ENCODE measurements at regions not wholly inside any gene's neighbourhood (a gene's known extent, or its start where the extent isn't known, plus 50 kb on each side); places are given as distances from the start of the nearest gene placed in this dataset.

DNA sequence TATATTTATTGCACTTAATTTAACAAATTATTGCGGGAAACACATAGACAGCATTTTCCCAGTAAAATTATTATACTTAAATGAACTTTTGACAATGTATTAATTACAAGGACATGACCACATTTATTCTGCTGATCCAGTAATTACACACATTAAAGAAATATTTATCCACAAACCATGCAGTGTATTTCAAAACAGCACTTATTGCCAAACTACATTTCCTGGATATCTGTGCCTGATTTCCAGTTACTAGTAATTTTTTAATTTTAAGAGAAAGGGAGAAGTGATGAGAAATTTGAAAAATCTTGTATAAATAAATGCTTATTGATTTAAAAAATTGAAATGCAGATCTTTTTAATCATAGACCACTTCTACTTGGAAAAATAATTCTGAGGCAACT lies 1458.7 kb upstream of the ACVR2A start:
- no peaks in the 10 kb centered on the region for H3K4me1 ChIP-seq (ENCODE audit: insufficient read depth, low read length)
- no peak overlapping the region for H3K4me3 Mint-ChIP-seq
- no peaks in the 10 kb centered on the region for H3K36me3 Mint-ChIP-seq (ENCODE audit: low read depth)
- H3K4me3 ChIP-seq (ENCODE audit: low read length), result no peak overlapping the region
- TF ChIP-seq, protein P1, sequence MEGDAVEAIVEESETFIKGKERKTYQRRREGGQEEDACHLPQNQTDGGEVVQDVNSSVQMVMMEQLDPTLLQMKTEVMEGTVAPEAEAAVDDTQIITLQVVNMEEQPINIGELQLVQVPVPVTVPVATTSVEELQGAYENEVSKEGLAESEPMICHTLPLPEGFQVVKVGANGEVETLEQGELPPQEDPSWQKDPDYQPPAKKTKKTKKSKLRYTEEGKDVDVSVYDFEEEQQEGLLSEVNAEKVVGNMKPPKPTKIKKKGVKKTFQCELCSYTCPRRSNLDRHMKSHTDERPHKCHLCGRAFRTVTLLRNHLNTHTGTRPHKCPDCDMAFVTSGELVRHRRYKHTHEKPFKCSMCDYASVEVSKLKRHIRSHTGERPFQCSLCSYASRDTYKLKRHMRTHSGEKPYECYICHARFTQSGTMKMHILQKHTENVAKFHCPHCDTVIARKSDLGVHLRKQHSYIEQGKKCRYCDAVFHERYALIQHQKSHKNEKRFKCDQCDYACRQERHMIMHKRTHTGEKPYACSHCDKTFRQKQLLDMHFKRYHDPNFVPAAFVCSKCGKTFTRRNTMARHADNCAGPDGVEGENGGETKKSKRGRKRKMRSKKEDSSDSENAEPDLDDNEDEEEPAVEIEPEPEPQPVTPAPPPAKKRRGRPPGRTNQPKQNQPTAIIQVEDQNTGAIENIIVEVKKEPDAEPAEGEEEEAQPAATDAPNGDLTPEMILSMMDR (IDR thresholded peaks at IDR 0.05), result no peak
- H3K36me3 ChIP-seq (ENCODE audit: insufficient read depth, low read length), result no peaks in the 10 kb centered on the region
- no peak overlapping the region for H3K27ac Mint-ChIP-seq
- POLR2A ChIA-PET, result no interaction called here
- H3K27ac ChIP-seq (ENCODE audit: low read depth in 1 of 2, low read length in 2 of 2), result no peak overlapping the region
- CTCF ChIA-PET, result no interaction called here
- H3K27me3 Mint-ChIP-seq, result no peaks in the 10 kb centered on the region
- ATAC-seq (ENCODE audit: poor library complexity) (no peak), DNase-seq (no peak)
- no peaks in the 10 kb centered on the region for H3K9me3 ChIP-seq (ENCODE audit: control insufficient read depth in 1 of 2, insufficient read depth in 1 of 2, low read length in 2 of 2)
- no peaks in the 10 kb centered on the region for H3K27me3 ChIP-seq (ENCODE audit: control insufficient read depth in 1 of 2, insufficient read depth in 2 of 2, low read length in 2 of 2)
- H3K4me1 Mint-ChIP-seq (ENCODE audit: low read depth), result no peaks in the 10 kb centered on the region
- no peaks in the 10 kb centered on the region for H3K9me3 Mint-ChIP-seq
- intact Hi-C loops (cut with DNase I, micrococcal nuclease), result no loop called here

- Mint-ChIP-seq H3K4me1 (ENCODE audit: low read depth) (no peaks in the 10 kb centered on the region), H3K27ac (no peak overlapping the region), H3K4me3 (no peak overlapping the region), H3K36me3 (ENCODE audit: low read depth) (no peaks in the 10 kb centered on the region), H3K9me3 (no peaks in the 10 kb centered on the region), H3K27me3 (no peaks in the 10 kb centered on the region)
- POLR2A ChIA-PET, result no interaction called here
- intact Hi-C loops (cut with DNase I, micrococcal nuclease), result no loop called here
- CTCF ChIA-PET, result no interaction called here
- H3K9me3 ChIP-seq (ENCODE audit: control insufficient read depth in 1 of 2, insufficient read depth in 1 of 2, low read length in 2 of 2), result no peaks in the 10 kb centered on the region
- ATAC-seq (ENCODE audit: poor library complexity), result no peak
- H3K4me3 ChIP-seq (ENCODE audit: low read length), result no peak overlapping the region
- no peak overlapping the region for H3K27ac ChIP-seq (ENCODE audit: low read depth in 1 of 2, low read length in 2 of 2)
- H3K27me3 ChIP-seq (ENCODE audit: control insufficient read depth in 1 of 2, insufficient read depth in 2 of 2, low read length in 2 of 2), result no peaks in the 10 kb centered on the region
- TF ChIP-seq, protein P1 (IDR thresholded peaks at IDR 0.05), result no peak
- H3K4me1 ChIP-seq (ENCODE audit: insufficient read depth, low read length), result no peaks in the 10 kb centered on the region
- no peaks in the 10 kb centered on the region for H3K36me3 ChIP-seq (ENCODE audit: insufficient read depth, low read length)
- DNase-seq, result no peak
Observed at GRCh38 chr2:146385031-146385430, 1459.8 kb upstream of the ACVR2A start.

- Histone ChIP-seq H3K4me1 (ENCODE audit: insufficient read depth, low read length) (no peaks in the 10 kb centered on the region), H3K4me3 (ENCODE audit: low read length) (no peak overlapping the region), H3K27ac (ENCODE audit: low read depth in 1 of 2, low read length in 2 of 2) (no peak overlapping the region), H3K36me3 (ENCODE audit: insufficient read depth, low read length) (no peaks in the 10 kb centered on the region), H3K27me3 (ENCODE audit: control insufficient read depth in 1 of 2, insufficient read depth in 2 of 2, low read length in 2 of 2) (no peaks in the 10 kb centered on the region), H3K9me3 (ENCODE audit: control insufficient read depth in 1 of 2, insufficient read depth in 1 of 2, low read length in 2 of 2) (no peaks in the 10 kb centered on the region)
- CTCF ChIA-PET, result no interaction called here
- H3K4me1 Mint-ChIP-seq (ENCODE audit: low read depth), result no peaks in the 10 kb centered on the region
- no peaks in the 10 kb centered on the region for H3K36me3 Mint-ChIP-seq (ENCODE audit: low read depth)
- no peaks in the 10 kb centered on the region for H3K27me3 Mint-ChIP-seq
- no peak overlapping the region for H3K27ac Mint-ChIP-seq
- TF ChIP-seq, protein P1 (IDR thresholded peaks at IDR 0.05), result no peak
- H3K4me3 Mint-ChIP-seq, result no peak overlapping the region
- intact Hi-C loops (cut with DNase I, micrococcal nuclease), result no loop called here
- peaks cover 8% of the 10 kb centered on the region for H3K9me3 Mint-ChIP-seq
- DNase-seq (no peak), ATAC-seq (ENCODE audit: poor library complexity) (no peak)
- POLR2A ChIA-PET, result no interaction called here
Observed at GRCh38 chr2:146376511-146377064, 1468.2 kb upstream of the ACVR2A start.
